Activated CD8-positive, alpha-beta T cell treated with anti-CD3 and anti-CD28 coated beads, Interleukin-2, amount 10 ng/mL, durations not matched to agents 7 days and 5 days (primary cell): ENCODE measurements at regions not wholly inside any gene's neighbourhood (a gene's known extent, or its start where the extent isn't known, plus 50 kb on each side); places are given as distances from the start of the nearest gene placed in this dataset.

Experiments
- ATAC-seq: fragments of 150-1000 bp; cut with Tn5 transposase; one replicate; pipeline ENCODE4 v1.10.0; 2021; ENCODE audit warnings: moderate library complexity
- CTCF ChIA-PET: fragments of 350-600 bp; sonication (Branson Sonifier 250); formaldehyde crosslinking; loops from one replicate; lab custom pipeline; 2021; ENCODE audit warnings: antibody characterized with exemption; lab: Charles Lee
- POLR2A ChIA-PET: fragments of 350-600 bp; sonication (Branson Sonifier 250); formaldehyde crosslinking; loops from one replicate; lab custom pipeline; 2021; ENCODE audit warnings: antibody characterized with exemption; lab: Charles Lee
- DNase-seq: peaks from one replicate; pipeline ENCODE4 v3.0.0-alpha.2; 2020
- H3K27ac Mint-ChIP-seq: one replicate; pipeline ENCODE4 v1.8.0; 2021; ENCODE audit warnings: mild to moderate bottlenecking, mixed read lengths
- H3K27me3 Mint-ChIP-seq: one replicate; pipeline ENCODE4 v1.8.0; 2021; ENCODE audit warnings: low read depth, mixed read lengths
- H3K36me3 Mint-ChIP-seq: one replicate; pipeline ENCODE4 v1.8.0; 2021; ENCODE audit warnings: low read depth, mixed read lengths
- H3K4me1 Mint-ChIP-seq: one replicate; pipeline ENCODE4 v1.8.0; 2021; ENCODE audit warnings: low read depth, mixed read lengths
- H3K4me3 Mint-ChIP-seq: one replicate; pipeline ENCODE4 v1.8.0; 2021; ENCODE audit warnings: mild to moderate bottlenecking, mixed read lengths
- H3K9me3 Mint-ChIP-seq: one replicate; pipeline ENCODE4 v1.8.0; 2022; ENCODE audit warnings: mixed read lengths; ENCODE audit not compliant: insufficient read depth

DNA sequence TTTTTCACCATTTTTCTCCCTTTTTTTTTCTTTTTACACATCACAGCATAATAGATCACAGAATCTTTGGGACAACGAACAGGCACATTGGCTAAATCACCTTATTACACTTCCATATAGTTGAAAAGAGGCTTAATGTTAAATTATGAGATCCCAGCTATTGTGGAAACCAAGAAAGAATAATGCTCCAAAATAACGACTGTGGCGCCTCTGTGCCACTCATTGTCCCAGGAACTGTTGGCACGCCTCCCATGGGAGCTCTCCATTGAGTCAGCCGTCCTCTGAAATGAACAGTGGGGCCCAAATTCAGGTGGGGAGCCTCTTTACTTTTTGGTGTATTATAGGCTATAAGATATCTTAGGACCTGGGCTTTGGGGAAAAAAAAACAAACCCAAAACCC, 82.2 kb upstream of the NFIB start:
- ATAC-seq (no peak), DNase-seq (no peak)
- H3K27ac Mint-ChIP-seq: no peak overlapping the region
- ChIA-PET POLR2A (no interaction called here), CTCF (interaction anchor here (1.1 kb wide), 1 partner anchor 18 kb away, joined by 3 read pairs; no protein-coding TSS in a partner anchor)
- H3K36me3 Mint-ChIP-seq: no peaks in the 10 kb centered on the region
- no peaks in the 10 kb centered on the region for H3K9me3 Mint-ChIP-seq
- no peaks in the 10 kb centered on the region for H3K4me1 Mint-ChIP-seq
- H3K4me3 Mint-ChIP-seq: no peak overlapping the region
- H3K27me3 Mint-ChIP-seq: no peaks in the 10 kb centered on the region

- no peaks in the 10 kb centered on the region for H3K9me3 Mint-ChIP-seq
- H3K27me3 Mint-ChIP-seq: no peaks in the 10 kb centered on the region
- no peak overlapping the region for H3K27ac Mint-ChIP-seq
- POLR2A ChIA-PET: no interaction called here
- no peak for DNase-seq
- no peaks in the 10 kb centered on the region for H3K36me3 Mint-ChIP-seq
- no peak for ATAC-seq
- H3K4me3 Mint-ChIP-seq: no peak overlapping the region
- H3K4me1 Mint-ChIP-seq: no peaks in the 10 kb centered on the region
- CTCF ChIA-PET: no interaction called here
Measured at GRCh38 chr9:14395317-14396082, 81.6 kb upstream of the NFIB start.

- ATAC-seq: no peak
- Mint-ChIP-seq H3K4me3 (no peak overlapping the region), H3K4me1 (no peaks in the 10 kb centered on the region), H3K36me3 (no peaks in the 10 kb centered on the region), H3K27ac (no peak overlapping the region), H3K9me3 (no peaks in the 10 kb centered on the region), H3K27me3 (no peaks in the 10 kb centered on the region)
- CTCF ChIA-PET: no interaction called here
- POLR2A ChIA-PET: no interaction called here
- no peak for DNase-seq
Measured at GRCh38 chr9:14393418-14393817, 79.5 kb upstream of the NFIB start.

GRCh38 chr9:14391620-14392019, 77.7 kb upstream of the NFIB start:
- ChIA-PET CTCF (no interaction called here), POLR2A (no interaction called here)
- Mint-ChIP-seq H3K27me3 (no peaks in the 10 kb centered on the region), H3K9me3 (no peaks in the 10 kb centered on the region), H3K36me3 (no peaks in the 10 kb centered on the region), H3K27ac (no peak overlapping the region), H3K4me1 (no peaks in the 10 kb centered on the region), H3K4me3 (no peak overlapping the region)
- DNase-seq: no peak
- ATAC-seq: no peak

DNA sequence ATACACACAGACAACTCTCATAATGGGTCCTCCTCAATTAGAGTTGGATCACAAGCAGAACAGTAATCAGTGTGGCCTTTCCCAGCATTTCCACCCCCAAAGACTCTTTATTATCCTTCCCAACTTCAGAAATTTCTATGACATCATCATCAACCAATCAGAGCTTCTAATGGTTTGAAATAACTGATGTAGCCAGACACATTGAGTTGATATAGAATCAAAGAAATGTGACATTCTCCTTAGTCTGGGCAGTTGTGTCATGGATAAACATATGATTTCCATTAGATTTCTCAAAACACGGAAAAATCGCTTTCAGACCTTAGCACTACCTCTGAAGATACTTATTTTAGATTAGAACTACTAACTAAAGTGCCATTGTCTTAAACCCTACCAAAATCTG, 75.7 kb upstream of the NFIB start:
- no peaks in the 10 kb centered on the region for H3K4me1 Mint-ChIP-seq
- H3K4me3 Mint-ChIP-seq: no peak overlapping the region
- H3K9me3 Mint-ChIP-seq: no peaks in the 10 kb centered on the region
- ChIA-PET CTCF (no interaction called here), POLR2A (no interaction called here)
- H3K36me3 Mint-ChIP-seq: no peaks in the 10 kb centered on the region
- H3K27me3 Mint-ChIP-seq: no peaks in the 10 kb centered on the region
- no peak for ATAC-seq
- DNase-seq: no peak
- no peak overlapping the region for H3K27ac Mint-ChIP-seq

- POLR2A ChIA-PET: no interaction called here
- DNase-seq (no peak), ATAC-seq (no peak)
- no peak overlapping the region for H3K27ac Mint-ChIP-seq
- no peaks in the 10 kb centered on the region for H3K27me3 Mint-ChIP-seq
- no peaks in the 10 kb centered on the region for H3K9me3 Mint-ChIP-seq
- no peak overlapping the region for H3K4me3 Mint-ChIP-seq
- no peaks in the 10 kb centered on the region for H3K36me3 Mint-ChIP-seq
- H3K4me1 Mint-ChIP-seq: no peaks in the 10 kb centered on the region
- CTCF ChIA-PET: no interaction called here
Measured at GRCh38 chr9:14389146-14389545, 75.2 kb upstream of the NFIB start.

DNA sequence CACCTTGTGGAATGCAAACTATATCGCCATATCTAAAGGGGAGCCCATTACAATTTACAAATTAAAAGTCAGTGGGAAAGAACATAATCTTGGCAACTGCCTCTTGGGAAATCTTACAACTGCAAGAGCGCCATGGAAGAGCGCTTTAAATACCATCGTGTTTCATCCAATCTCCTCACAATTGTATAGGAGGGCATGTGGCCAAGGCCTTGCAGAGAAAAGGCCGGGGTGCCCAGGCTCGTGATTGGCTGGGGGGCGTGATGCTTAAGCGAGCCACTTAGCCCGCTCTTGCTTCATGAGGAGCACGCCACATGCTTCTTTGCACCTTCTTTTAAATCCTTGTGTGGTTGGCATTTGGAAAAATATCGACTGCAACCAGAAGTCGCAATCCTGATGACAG, 69.8 kb upstream of the NFIB start:
- Mint-ChIP-seq H3K4me1 (no peaks in the 10 kb centered on the region), H3K4me3 (no peak overlapping the region), H3K9me3 (no peaks in the 10 kb centered on the region), H3K36me3 (no peaks in the 10 kb centered on the region), H3K27me3 (no peaks in the 10 kb centered on the region), H3K27ac (no peak overlapping the region)
- ChIA-PET CTCF (no interaction called here), POLR2A (no interaction called here)
- ATAC-seq (no peak), DNase-seq (no peak)

GRCh38 chr9:14383294-14383693, 69.4 kb upstream of the NFIB start:
- Mint-ChIP-seq H3K9me3 (no peaks in the 10 kb centered on the region), H3K4me1 (no peaks in the 10 kb centered on the region), H3K36me3 (no peaks in the 10 kb centered on the region), H3K4me3 (no peak overlapping the region), H3K27me3 (no peaks in the 10 kb centered on the region), H3K27ac (no peak overlapping the region)
- DNase-seq: no peak
- POLR2A ChIA-PET: no interaction called here
- CTCF ChIA-PET: no interaction called here
- ATAC-seq: no peak

DNA sequence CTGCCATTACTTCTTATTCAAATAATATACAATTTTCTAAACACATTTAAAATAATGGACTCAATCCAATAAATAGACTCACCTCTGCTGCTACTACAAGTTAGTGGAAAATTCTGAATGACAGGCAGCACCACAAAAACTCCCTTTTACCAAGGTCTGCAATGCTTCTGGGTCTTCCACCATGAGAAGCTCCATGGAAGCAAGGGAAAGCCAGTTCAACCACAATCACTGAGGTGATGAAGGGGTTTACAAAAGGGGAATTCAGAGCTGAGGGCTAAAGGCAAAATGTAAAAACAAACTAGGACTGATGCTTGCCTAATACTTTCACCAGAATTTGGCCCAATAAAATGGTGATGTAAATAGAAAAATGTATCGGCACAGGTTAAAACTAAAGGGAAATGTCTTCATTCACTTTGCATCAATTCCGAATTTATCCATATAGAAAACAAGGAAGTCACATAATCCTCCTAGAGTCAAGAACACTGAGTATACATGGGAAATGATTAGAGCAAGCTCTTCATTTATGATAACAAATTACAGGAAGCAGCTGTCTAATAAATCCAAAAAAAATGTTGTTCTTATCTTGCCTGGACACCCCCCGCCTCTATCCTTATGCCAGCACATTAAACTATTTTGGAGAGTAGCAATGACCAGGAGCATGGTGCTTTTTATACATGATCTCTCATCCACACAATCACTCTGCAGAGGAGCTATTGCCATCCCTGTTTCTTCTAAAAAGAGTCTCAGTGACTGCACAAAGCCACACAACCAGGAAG, 66.3 kb upstream of the NFIB start:
- H3K36me3 Mint-ChIP-seq: no peaks in the 10 kb centered on the region
- no peak overlapping the region for H3K27ac Mint-ChIP-seq
- H3K4me1 Mint-ChIP-seq: no peaks in the 10 kb centered on the region
- H3K27me3 Mint-ChIP-seq: no peaks in the 10 kb centered on the region
- H3K4me3 Mint-ChIP-seq: no peak overlapping the region
- H3K9me3 Mint-ChIP-seq: no peaks in the 10 kb centered on the region
- no peak for ATAC-seq
- no peak for DNase-seq
- ChIA-PET POLR2A (no interaction called here), CTCF (no interaction called here)

DNA sequence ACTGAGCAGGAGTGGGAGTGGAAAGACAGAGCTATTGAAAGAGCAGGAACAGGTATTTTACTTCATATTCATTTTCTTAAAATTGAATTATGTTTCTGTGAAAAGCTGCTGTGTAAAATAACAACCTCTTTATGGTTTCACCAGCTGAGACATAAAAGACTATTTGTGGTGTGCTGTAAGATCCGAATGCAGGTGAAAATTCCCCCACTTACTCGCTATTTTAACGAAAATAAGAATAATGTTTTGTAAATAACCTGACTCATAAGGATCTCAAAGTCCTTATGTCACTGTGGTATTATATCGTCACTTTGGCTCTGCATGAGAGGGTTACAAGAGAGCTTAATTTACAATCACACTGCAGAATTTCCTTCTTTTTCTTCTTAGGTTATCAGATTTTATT, 65.3 kb upstream of the NFIB start:
- Mint-ChIP-seq H3K36me3 (no peaks in the 10 kb centered on the region), H3K4me1 (no peaks in the 10 kb centered on the region), H3K27ac (no peak overlapping the region), H3K4me3 (no peak overlapping the region), H3K27me3 (no peaks in the 10 kb centered on the region), H3K9me3 (no peaks in the 10 kb centered on the region)
- DNase-seq: no peak
- ChIA-PET CTCF (interaction anchor here (1.0 kb wide), 1 partner anchor 26 kb away, joined by 3 read pairs; no protein-coding TSS in a partner anchor), POLR2A (no interaction called here)
- no peak for ATAC-seq

DNA sequence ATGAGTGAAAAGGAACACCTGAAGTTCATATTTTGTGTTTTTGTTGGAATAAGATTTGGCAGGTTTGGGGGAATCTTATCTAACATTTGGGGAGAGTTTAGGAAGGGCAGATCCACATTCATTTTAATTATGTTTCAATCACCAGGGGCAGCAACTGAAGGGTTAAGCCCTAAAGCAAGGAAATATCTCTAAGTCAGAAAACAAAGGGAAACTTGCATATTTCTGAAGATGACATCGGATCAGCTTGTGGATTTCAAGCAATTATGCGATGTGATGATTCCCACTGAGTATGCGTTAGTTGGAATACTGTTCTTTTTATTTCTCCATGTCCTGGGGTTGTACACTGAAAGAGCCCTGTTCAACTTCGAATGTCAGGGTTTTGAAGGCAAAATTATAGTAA, 59.8 kb upstream of the NFIB start:
- Mint-ChIP-seq H3K27me3 (no peaks in the 10 kb centered on the region), H3K4me3 (no peak overlapping the region), H3K9me3 (no peaks in the 10 kb centered on the region), H3K27ac (no peak overlapping the region), H3K36me3 (no peaks in the 10 kb centered on the region), H3K4me1 (no peaks in the 10 kb centered on the region)
- ATAC-seq: no peak
- no peak for DNase-seq
- ChIA-PET CTCF (no interaction called here), POLR2A (no interaction called here)

DNA sequence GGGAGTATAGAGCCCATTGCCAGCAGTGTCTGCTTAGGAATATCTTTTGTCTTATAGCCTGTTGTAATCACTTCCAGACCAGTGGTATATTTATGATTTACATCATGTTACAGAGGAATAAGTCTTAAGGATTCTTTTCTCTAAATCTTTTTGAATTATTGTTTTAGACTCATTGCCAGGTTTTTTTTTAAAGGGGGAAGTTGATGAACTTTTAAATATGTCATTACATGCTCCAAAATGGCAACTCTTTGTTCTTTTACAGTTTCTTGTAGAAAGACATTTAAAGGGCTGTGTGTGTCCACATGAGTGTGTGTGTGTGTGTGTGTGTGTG, 59.4 kb upstream of the NFIB start:
- Mint-ChIP-seq H3K4me3 (no peak overlapping the region), H3K27me3 (no peaks in the 10 kb centered on the region), H3K36me3 (no peaks in the 10 kb centered on the region), H3K27ac (no peak overlapping the region), H3K9me3 (no peaks in the 10 kb centered on the region), H3K4me1 (no peaks in the 10 kb centered on the region)
- ATAC-seq (no peak), DNase-seq (no peak)
- ChIA-PET POLR2A (no interaction called here), CTCF (no interaction called here)
